GM23338 (cell line): ENCODE measurements at regions not wholly inside any gene's neighbourhood (a gene's known extent, or its start where the extent isn't known, plus 50 kb on each side); places are given as distances from the start of the nearest gene placed in this dataset.

ENCODE experiments used
- ATAC-seq: fragments of 200-7000 bp; cut with Tn5 transposase; 3 replicates; pipeline ENCODE4 v1.9.1; 2020
- DNase-seq: peaks from one replicate; pipeline ENCODE4 v3.0.0-alpha.2; 2015; ENCODE audit warnings: low spot score
- H2AFZ ChIP-seq: fragments of 200-600 bp; sonication (generic); 2 replicates; pipeline ENCODE4 v1.8.0; 2016; ENCODE audit warnings: antibody characterized with exemption, mild to moderate bottlenecking, moderate library complexity
- H3F3A ChIP-seq: fragments of 200-600 bp; sonication (generic); replicated peaks from 2 replicates; pipeline ENCODE4 v1.8.0; 2017; ENCODE audit warnings: antibody characterized with exemption, mixed run types, low read depth
- H3K27ac ChIP-seq: fragments of 200-600 bp; sonication (generic); 2 replicates; pipeline ENCODE4 v1.6.1; 2016; ENCODE audit warnings: low read depth
- H3K27me3 ChIP-seq: fragments of 200-600 bp; sonication (generic); 2 replicates; pipeline ENCODE4 v1.8.0; 2016; ENCODE audit warnings: mild to moderate bottlenecking, mixed run types, moderate library complexity; ENCODE audit not compliant: insufficient read depth
- H3K36me3 ChIP-seq: fragments of 200-600 bp; sonication (generic); 2 replicates; pipeline ENCODE4 v1.8.0; 2016; ENCODE audit warnings: mild to moderate bottlenecking; ENCODE audit not compliant: insufficient read depth
- H3K4me1 ChIP-seq: fragments of 200-600 bp; sonication (generic); 2 replicates; pipeline ENCODE4 v1.8.0; 2016; ENCODE audit warnings: mild to moderate bottlenecking, moderate library complexity; ENCODE audit not compliant: insufficient read depth
- H3K4me2 ChIP-seq: fragments of 200-600 bp; sonication (generic); 2 replicates; pipeline ENCODE4 v1.7.1; 2017; ENCODE audit warnings: mixed run types
- H3K4me3 ChIP-seq: fragments of 200-600 bp; sonication (generic); 2 replicates; pipeline ENCODE4 v1.6.1; 2016; ENCODE audit warnings: mixed run types
- H3K79me2 ChIP-seq: fragments of 200-600 bp; sonication (generic); replicated peaks from 2 replicates; pipeline ENCODE4 v1.8.0; 2017; ENCODE audit warnings: mild to moderate bottlenecking; ENCODE audit not compliant: insufficient read depth
- H3K9me2 ChIP-seq: fragments of 200-600 bp; sonication (generic); 2 replicates; pipeline ENCODE4 v1.8.0; 2017; ENCODE audit not compliant: insufficient read depth
- H4K20me1 ChIP-seq: fragments of 200-600 bp; sonication (generic); replicated peaks from 2 replicates; pipeline ENCODE4 v1.8.0; 2017; ENCODE audit warnings: mild to moderate bottlenecking; ENCODE audit not compliant: insufficient read depth
- H3K27ac Mint-ChIP-seq: 2 replicates; pipeline ENCODE4 v1.8.0; 2020; ENCODE audit warnings: inconsistent platforms, mild to moderate bottlenecking, moderate library complexity, mixed read lengths
- H3K27me3 Mint-ChIP-seq: 3 replicates; pipeline ENCODE4 v1.8.0; 2022; ENCODE audit warnings: low read depth, mild to moderate bottlenecking, moderate library complexity, mixed read lengths, inconsistent platforms; ENCODE audit not compliant: insufficient read depth, poor library complexity
- H3K36me3 Mint-ChIP-seq: 3 replicates; pipeline ENCODE4 v1.8.0; 2021; ENCODE audit warnings: low read depth, mild to moderate bottlenecking, inconsistent platforms, moderate library complexity, mixed read lengths
- H3K4me1 Mint-ChIP-seq: 3 replicates; pipeline ENCODE4 v1.8.0; 2020; ENCODE audit warnings: mild to moderate bottlenecking, inconsistent platforms, mixed read lengths
- H3K4me3 Mint-ChIP-seq: 3 replicates; pipeline ENCODE4 v1.8.0; 2021; ENCODE audit warnings: moderate library complexity, mild to moderate bottlenecking, inconsistent platforms, mixed read lengths
- H3K9me3 Mint-ChIP-seq: 3 replicates; pipeline ENCODE4 v1.8.0; 2020; ENCODE audit warnings: moderate library complexity, mild to moderate bottlenecking, inconsistent platforms, mixed read lengths
- CREB1 ChIP-seq: fragments of 250-450 bp; sonication (Bioruptor Pico); IDR thresholded peaks from 2 replicates; pipeline ENCODE4 v1.5.0; 2020; ENCODE audit warnings: low read depth, mild to moderate bottlenecking, moderate library complexity
- CTCF ChIP-seq, 2 experiments: fragments of 200-600 bp in 1 of 2; sonication (generic) in 1 of 2; conservative IDR thresholded peaks; 2 replicates each; pipeline versions ENCODE4 v1.5.1 to v1.6.1; 2016 to 2017; ENCODE audit warnings: antibody characterized with exemption in 2 of 2, low read depth in 2 of 2, mild to moderate bottlenecking in 2 of 2, moderate library complexity in 1 of 2
- ETS1 ChIP-seq: IDR thresholded peaks from 2 replicates; pipeline ENCODE4 v1.6.1; 2016; ENCODE audit warnings: antibody characterized with exemption
- EZH2 ChIP-seq: fragments of 200-600 bp; sonication (generic); IDR thresholded peaks from one replicate; pipeline ENCODE4 v1.8.0; 2017; ENCODE audit warnings: antibody characterized with exemption, mild to moderate bottlenecking, low read depth; ENCODE audit not compliant: unreplicated experiment
- EZH2phosphoT487 ChIP-seq: fragments of 200-600 bp; sonication (generic); IDR thresholded peaks from one replicate; pipeline ENCODE4 v1.8.1; 2018; ENCODE audit warnings: antibody characterized with exemption; ENCODE audit not compliant: unreplicated experiment
- JUNB ChIP-seq: IDR thresholded peaks from one replicate; pipeline ENCODE4 v1.6.1; 2016; ENCODE audit warnings: antibody characterized with exemption; ENCODE audit not compliant: unreplicated experiment
- NANOG ChIP-seq: IDR thresholded peaks from 2 replicates; pipeline ENCODE4 v1.6.1; 2016; ENCODE audit warnings: antibody characterized with exemption, borderline replicate concordance
- POLR2AphosphoS5 ChIP-seq: IDR thresholded peaks from 2 replicates; pipeline ENCODE4 v1.6.1; 2016; ENCODE audit warnings: antibody characterized with exemption, low read depth
- REST ChIP-seq: IDR thresholded peaks from one replicate; pipeline ENCODE4 v1.6.1; 2018; ENCODE audit warnings: antibody characterized with exemption; ENCODE audit not compliant: unreplicated experiment
- STAT1 ChIP-seq: IDR thresholded peaks from one replicate; pipeline ENCODE4 v1.6.1; 2016; ENCODE audit warnings: antibody characterized with exemption; ENCODE audit not compliant: unreplicated experiment
- ZNF114 ChIP-seq: fragments of 250-450 bp; sonication (Bioruptor Pico); IDR thresholded peaks from 2 replicates; pipeline ENCODE4 v1.5.0; 2020; ENCODE audit warnings: mild to moderate bottlenecking, moderate library complexity
- ZNF331 ChIP-seq: fragments of 250-450 bp; sonication (Bioruptor Pico); IDR thresholded peaks from 2 replicates; pipeline ENCODE4 v1.5.0; 2020; ENCODE audit warnings: low read depth, mild to moderate bottlenecking, moderate library complexity
- ZNF462 ChIP-seq: fragments of 250-450 bp; sonication (Bioruptor Pico); IDR thresholded peaks from 2 replicates; pipeline ENCODE4 v1.5.0; 2020; ENCODE audit warnings: mild to moderate bottlenecking, moderate library complexity

- Mint-ChIP-seq H3K36me3 (peaks cover 8% of the 10 kb centered on the region; the same call in 2 of the 3 replicates), H3K27ac (no peak overlapping the region), H3K9me3 (peaks cover 20% of the 10 kb centered on the region), H3K4me3 (no peak overlapping the region), H3K27me3 (no peaks in the 10 kb centered on the region), H3K4me1 (no peaks in the 10 kb centered on the region)
- no peaks in the 10 kb centered on the region for H3K36me3 ChIP-seq
- no peak overlapping the region for H3K4me3 ChIP-seq
- H3K27ac ChIP-seq, result no peak overlapping the region
- no peak for DNase-seq
- H3K27me3 ChIP-seq, result no peaks in the 10 kb centered on the region
- TF ChIP-seq STAT1 (no peak), ZNF331 (CRISPR knock-in tag) (no peak), ETS1 (no peak), ZNF462 (CRISPR knock-in tag) (no peak), ZNF114 (CRISPR knock-in tag) (no peak), CREB1 (CRISPR knock-in tag) (no peak), REST (no peak), CTCF (conservative IDR thresholded peaks at IDR 0.05; ENCODE audit: low read depth in 2 of 2) (no peak), POLR2AphosphoS5 (no peak), EZH2 (no peak), EZH2phosphoT487 (no peak), NANOG (no peak), JUNB (no peak)
- H3K4me1 ChIP-seq, result no peaks in the 10 kb centered on the region
- no peaks in the 10 kb centered on the region for H3K9me2 ChIP-seq
- no peak for ATAC-seq
- H2AFZ ChIP-seq, result no peak overlapping the region
- H4K20me1 ChIP-seq, result no peaks in the 10 kb centered on the region
- H3K4me2 ChIP-seq, result no peak overlapping the region
- no peaks in the 10 kb centered on the region for H3F3A ChIP-seq
- no peaks in the 10 kb centered on the region for H3K79me2 ChIP-seq
Measured at GRCh38 chr2:220365023-220365422, 737.6 kb downstream of the SLC4A3 start.
